ENCODE measurements at regions not wholly inside any gene's neighbourhood (a gene's known extent, or its start where the extent isn't known, plus 50 kb on each side); places are given as distances from the start of the nearest gene placed in this dataset.

DNA sequence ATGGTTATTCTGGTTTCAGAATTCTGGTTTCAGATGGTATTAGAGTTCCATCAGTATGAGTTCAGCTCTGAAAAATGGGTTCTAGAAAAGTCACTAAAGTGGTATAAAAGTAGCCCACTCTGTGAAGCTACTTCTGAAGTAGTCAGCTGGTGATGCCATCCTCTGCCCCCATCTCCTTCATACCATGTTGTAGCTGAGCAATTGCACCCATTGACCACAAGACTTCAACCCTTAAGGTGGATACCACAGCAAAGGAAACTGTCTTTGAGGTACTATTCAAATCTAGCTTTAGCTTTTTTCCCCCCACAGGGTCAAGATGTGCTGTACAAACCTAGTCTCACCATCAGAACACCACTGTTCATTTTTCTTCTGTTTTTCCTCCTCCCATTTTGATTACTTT lies 444.9 kb downstream of the DMAC1 start (continued):
- TF ChIP-seq ZNF544 (tag by site-specific recombination; IDR thresholded peaks at IDR 0.05) (no peak), ZNF426 (tag by site-specific recombination; IDR thresholded peaks at IDR 0.05) (no peak), KLF7 (tag by site-specific recombination; IDR thresholded peaks at IDR 0.05; ENCODE audit: borderline replicate concordance) (no peak), GLIS1 (tag by site-specific recombination; IDR thresholded peaks at IDR 0.05) (no peak), ZNF24 (tag by site-specific recombination; IDR thresholded peaks at IDR 0.05) (no peak), IKZF3 (tag by site-specific recombination; IDR thresholded peaks at IDR 0.05) (no peak), ZNF654 (tag by site-specific recombination; IDR thresholded peaks at IDR 0.05; ENCODE audit: low read depth) (no peak)

DNA sequence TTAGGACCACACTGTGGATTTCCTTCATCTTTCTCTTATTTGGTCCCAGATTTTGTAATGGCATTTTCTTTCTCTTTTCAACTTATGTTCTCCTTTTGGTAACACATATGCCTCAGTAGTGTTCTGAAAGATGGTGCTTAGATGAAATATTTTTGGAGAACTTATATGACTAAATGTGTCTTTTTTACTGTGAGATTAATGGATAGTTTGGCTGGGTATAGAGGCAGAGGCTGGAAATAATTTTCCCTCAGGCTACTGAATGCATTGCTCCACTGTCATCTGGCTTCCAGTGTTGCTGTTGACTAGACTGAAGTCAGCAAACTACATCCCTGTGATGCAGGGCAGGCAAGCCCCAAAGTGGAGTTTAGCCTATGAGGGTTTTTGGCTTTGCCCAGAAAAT lies 450.9 kb downstream of the DMAC1 start:
- Histone ChIP-seq H3K27ac (ENCODE audit: extremely low read depth, low read depth, low read length) (no peak overlapping the region), H3K9me3 (ENCODE audit: control insufficient read depth, insufficient read depth, low read depth, low read length) (no peaks in the 10 kb centered on the region), H3K4me3 (ENCODE audit: low read depth, low read length) (no peak overlapping the region), H3K36me3 (ENCODE audit: control insufficient read depth in 2 of 2, insufficient read depth in 1 of 2, low read length in 2 of 2) (no peaks in the 10 kb centered on the region), H3K4me1 (ENCODE audit: control insufficient read depth, insufficient read depth, low read length) (no peaks in the 10 kb centered on the region)
- POLR2A ChIA-PET, result no interaction called here
- no peak for TF ChIP-seq FEZF1 (tag by site-specific recombination; IDR thresholded peaks at IDR 0.05)
- TF ChIP-seq REPIN1 (tag by site-specific recombination; IDR thresholded peaks at IDR 0.05; ENCODE audit: low read depth), result no peak
- no peak for TF ChIP-seq ZNF76 (tag by site-specific recombination; IDR thresholded peaks at IDR 0.05; ENCODE audit: borderline replicate concordance, low read depth)
- TF ChIP-seq, protein P1, sequence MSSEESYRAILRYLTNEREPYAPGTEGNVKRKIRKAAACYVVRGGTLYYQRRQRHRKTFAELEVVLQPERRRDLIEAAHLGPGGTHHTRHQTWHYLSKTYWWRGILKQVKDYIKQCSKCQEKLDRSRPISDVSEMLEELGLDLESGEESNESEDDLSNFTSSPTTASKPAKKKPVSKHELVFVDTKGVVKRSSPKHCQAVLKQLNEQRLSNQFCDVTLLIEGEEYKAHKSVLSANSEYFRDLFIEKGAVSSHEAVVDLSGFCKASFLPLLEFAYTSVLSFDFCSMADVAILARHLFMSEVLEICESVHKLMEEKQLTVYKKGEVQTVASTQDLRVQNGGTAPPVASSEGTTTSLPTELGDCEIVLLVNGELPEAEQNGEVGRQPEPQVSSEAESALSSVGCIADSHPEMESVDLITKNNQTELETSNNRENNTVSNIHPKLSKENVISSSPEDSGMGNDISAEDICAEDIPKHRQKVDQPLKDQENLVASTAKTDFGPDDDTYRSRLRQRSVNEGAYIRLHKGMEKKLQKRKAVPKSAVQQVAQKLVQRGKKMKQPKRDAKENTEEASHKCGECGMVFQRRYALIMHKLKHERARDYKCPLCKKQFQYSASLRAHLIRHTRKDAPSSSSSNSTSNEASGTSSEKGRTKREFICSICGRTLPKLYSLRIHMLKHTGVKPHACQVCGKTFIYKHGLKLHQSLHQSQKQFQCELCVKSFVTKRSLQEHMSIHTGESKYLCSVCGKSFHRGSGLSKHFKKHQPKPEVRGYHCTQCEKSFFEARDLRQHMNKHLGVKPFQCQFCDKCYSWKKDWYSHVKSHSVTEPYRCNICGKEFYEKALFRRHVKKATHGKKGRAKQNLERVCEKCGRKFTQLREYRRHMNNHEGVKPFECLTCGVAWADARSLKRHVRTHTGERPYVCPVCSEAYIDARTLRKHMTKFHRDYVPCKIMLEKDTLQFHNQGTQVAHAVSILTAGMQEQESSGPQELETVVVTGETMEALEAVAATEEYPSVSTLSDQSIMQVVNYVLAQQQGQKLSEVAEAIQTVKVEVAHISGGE (tag by site-specific recombination; conservative IDR thresholded peaks at IDR 0.05; ENCODE audit: low read depth), result no peak
- TF ChIP-seq, protein P2, sequence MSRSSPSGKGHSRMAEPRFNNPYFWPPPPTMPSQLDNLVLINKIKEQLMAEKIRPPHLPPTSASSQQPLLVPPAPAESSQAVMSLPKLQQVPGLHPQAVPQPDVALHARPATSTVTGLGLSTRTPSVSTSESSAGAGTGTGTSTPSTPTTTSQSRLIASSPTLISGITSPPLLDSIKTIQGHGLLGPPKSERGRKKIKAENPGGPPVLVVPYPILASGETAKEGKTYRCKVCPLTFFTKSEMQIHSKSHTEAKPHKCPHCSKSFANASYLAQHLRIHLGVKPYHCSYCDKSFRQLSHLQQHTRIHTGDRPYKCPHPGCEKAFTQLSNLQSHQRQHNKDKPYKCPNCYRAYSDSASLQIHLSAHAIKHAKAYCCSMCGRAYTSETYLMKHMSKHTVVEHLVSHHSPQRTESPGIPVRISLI (tag by site-specific recombination; IDR thresholded peaks at IDR 0.05), result no peak
- no peak for TF ChIP-seq ZNF416 (tag by site-specific recombination; IDR thresholded peaks at IDR 0.05)
- TF ChIP-seq ZNF776 (tag by site-specific recombination; IDR thresholded peaks at IDR 0.05; ENCODE audit: borderline replicate concordance), result no peak
- TF ChIP-seq ZBTB7A (tag by site-specific recombination; IDR thresholded peaks at IDR 0.05; ENCODE audit: low read depth), result no peak
- no peak for TF ChIP-seq ZSCAN23 (tag by site-specific recombination; IDR thresholded peaks at IDR 0.05)
- TF ChIP-seq ZNF621 (tag by site-specific recombination; IDR thresholded peaks at IDR 0.05), result no peak
- TF ChIP-seq SALL2 (tag by site-specific recombination; IDR thresholded peaks at IDR 0.05; ENCODE audit: borderline replicate concordance), result no peak
- TF ChIP-seq KLF7 (tag by site-specific recombination; IDR thresholded peaks at IDR 0.05; ENCODE audit: borderline replicate concordance), result no peak
- no peak for TF ChIP-seq ZNF157 (tag by site-specific recombination; IDR thresholded peaks at IDR 0.05)
- TF ChIP-seq ZNF433 (tag by site-specific recombination; IDR thresholded peaks at IDR 0.05; ENCODE audit: low read depth), result no peak
- TF ChIP-seq ZNF561 (tag by site-specific recombination; IDR thresholded peaks at IDR 0.05; ENCODE audit: borderline replicate concordance), result no peak
- no peak for TF ChIP-seq ZNF785 (tag by site-specific recombination; IDR thresholded peaks at IDR 0.05)
- no peak for TF ChIP-seq ZBTB17 (tag by site-specific recombination; IDR thresholded peaks at IDR 0.05)
- no peak for TF ChIP-seq ZNF133 (tag by site-specific recombination; IDR thresholded peaks at IDR 0.05)
- TF ChIP-seq TCF7L2 (IDR thresholded peaks at IDR 0.05; ENCODE audit: borderline replicate concordance, low read depth, low read length), result no peak
- no peak for TF ChIP-seq PRDM1 (tag by site-specific recombination; IDR thresholded peaks at IDR 0.05)
- CTCF ChIA-PET, result interaction anchor here (0.6 to 0.9 kb wide), 2 partner anchors 11 to 296 kb away, joined by 3 to 4 read pairs; no protein-coding TSS in a partner anchor

Measured in HEK293 (cell line).